Cortex of kidney (tissue), 1 donor: ENCODE measurements at regions not wholly inside any gene's neighbourhood (a gene's known extent, or its start where the extent isn't known, plus 50 kb on each side); places are given as distances from the start of the nearest gene placed in this dataset.
"Not testable (repeated sequence)": the region's sequence is repeated elsewhere in the genome, so short reads cannot be mapped to it uniquely, and the experiment has no call there.

Experiments used
- DNase-seq: peaks from one replicate; lab custom pipeline; 2025; lab: John Stamatoyannopoulos, UW

- no peak for DNase-seq
Measured at GRCh38 chr5:166185185-166185584, 2106.3 kb upstream of the WWC1 start.

DNA sequence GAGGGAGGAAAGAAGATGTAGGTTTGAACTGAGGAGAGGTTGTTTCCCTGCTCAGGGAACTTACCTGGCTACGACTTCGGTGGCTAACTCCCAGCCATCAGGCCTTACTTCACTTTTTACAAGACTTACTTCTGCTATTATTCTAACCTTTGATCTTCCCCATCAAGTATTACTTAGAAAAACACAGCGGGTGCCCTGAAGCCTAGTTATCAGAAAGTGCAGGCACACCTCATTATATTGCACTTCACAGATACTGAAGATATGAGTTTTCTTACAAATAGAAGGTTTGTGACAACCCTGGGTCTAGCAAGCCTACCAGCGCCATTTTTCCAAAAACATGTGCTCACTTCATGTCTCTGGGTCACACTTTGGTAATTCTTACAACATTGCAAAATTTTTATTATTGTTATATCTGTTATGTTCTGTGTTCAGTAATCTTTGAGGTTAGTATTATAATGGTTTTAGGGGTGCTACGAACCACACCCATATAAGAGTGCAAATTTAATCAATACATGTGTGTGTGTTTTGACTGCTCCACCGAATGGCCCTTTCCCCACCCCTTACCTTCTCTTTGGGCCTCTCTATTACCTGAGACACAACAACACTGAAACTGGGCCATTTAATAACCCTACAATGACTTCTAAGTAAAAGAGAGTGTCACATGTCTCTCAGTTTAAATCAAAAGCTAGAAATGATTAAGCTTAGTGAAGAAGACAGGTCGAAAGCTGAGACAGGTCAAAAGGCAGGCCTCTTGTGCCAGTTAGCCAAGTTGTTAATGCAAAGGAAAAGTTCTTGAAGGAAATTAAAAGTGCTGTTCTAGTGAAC is 2102.7 kb upstream of the WWC1 start:
- no peak for DNase-seq

DNA sequence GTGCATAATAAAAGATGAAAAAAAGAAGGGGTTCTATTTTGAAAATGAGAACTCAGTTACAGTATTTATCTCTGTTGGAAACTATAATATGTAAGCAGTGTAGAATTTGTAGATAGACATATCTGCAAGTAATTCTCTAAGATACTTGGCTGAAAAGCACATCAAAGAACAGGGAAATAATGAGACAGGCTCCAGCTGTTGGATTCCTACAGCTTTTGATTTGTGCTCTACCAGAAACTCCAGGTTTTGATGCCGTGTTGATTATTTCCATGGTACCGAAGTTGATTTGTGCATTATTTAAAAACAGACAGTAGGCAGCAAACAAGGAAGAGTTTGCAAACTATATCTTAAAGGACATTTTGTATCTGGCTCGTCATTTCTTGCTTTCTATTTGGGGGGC is 2098.7 kb upstream of the WWC1 start:
- DNase-seq, result no peak

GRCh38 chr5:166195981-166196380 is 2095.5 kb upstream of the WWC1 start:
- DNase-seq, result no peak

GRCh38 chr5:166200532-166200931 is 2090.9 kb upstream of the WWC1 start:
- DNase-seq, result no peak

GRCh38 chr5:166211640-166212039 is 2079.8 kb upstream of the WWC1 start:
- DNase-seq, result no peak

GRCh38 chr5:166236327-166236726 is 2055.1 kb upstream of the WWC1 start:
- no peak for DNase-seq

- no peak for DNase-seq
Measured at GRCh38 chr5:166240705-166241104, 2050.7 kb upstream of the WWC1 start.

DNA sequence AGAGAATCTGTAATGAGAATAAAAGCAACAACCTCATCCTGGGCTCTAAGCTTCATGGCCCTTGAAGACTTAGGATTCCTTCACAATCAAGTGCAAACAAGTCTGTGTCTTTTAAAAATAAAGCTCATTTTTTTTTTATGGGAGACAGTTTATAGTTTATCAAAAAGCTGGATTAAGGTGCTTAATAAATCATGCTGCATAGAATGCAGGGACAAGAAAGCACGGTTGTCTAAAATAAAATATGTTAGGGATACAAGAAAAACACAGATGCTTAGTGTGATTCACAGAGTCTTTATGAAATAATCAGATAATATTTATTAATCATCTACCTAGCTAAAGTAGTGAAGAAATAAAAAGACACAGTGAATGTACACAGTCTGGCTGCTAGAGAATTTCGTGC is 2045.9 kb upstream of the WWC1 start:
- DNase-seq, result no peak

DNA sequence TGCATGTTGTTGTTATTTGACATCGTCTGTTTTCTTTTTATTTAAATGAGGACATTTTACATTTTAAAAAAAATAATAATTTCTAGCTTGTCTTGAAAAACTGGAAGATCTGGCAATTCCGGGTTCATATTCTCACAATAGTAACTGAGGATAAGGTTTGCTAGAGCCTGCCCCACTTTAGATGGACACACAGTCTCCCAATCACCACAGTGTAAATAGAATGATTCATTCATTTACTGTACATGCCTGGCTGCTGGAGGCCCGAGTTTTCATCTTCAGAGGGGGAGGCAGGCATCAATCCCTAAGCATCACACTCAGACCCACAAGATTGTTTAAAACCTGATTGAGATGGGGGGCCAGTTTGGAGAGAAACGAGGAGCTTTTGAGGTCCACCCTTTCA is 2039.7 kb upstream of the WWC1 start:
- no peak for DNase-seq

DNA sequence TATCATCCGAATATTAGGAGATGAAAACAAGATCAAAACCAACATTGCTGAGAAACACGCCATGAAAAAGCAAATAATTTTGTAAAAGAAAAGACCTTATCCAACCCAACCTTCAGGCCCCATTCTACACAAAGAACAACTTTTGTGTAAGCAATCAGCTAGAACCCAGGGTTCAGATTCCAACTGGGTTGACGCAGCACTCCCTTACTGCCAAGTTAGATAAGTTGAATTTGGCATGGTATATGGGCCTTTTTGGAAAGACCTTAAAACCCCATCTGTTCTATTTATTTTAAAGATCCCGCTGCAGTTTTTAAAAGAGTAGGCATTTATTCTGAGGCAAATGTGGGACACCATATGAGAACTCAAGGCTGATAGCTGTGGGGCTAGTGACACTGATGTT is 2033.8 kb upstream of the WWC1 start:
- DNase-seq, result no peak

DNA sequence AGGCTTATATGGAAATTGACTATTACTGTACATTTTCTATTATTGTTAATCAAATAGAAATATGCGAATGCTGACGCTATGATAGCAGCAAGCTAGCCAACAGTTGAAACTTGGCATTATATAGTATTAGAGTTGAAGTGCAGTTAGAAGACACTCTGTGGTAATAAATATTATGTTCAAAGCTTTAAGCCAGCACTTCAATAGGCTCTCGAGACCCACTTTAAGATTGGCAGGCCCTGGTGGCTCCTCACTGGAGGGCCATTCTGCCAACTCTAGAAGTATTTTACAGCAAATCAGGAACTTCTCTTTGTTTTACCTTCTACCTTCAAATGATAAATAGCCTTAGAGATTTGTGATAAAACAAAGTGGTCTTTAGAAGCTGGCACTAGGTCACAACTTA is 2029.0 kb upstream of the WWC1 start:
- no peak for DNase-seq

DNA sequence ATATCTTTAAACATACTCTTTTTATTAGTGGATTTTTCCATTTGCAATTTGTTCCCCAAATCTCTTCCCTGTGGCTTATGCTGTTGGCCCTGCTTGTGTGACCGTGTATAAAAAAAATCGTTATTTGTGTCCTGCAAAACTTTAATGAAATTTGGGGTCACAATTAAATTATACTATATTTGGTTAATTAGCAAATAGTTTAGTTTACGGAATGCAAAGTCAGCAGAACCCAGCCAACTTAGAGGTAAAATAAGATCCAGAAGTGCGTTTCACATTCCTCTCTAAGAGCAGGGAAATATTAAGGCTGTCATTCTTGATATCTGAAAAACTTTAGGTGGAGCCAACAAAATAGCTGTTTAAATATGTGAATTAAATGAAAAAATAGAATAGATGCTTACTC is 2023.5 kb upstream of the WWC1 start:
- DNase-seq, result no peak

DNA sequence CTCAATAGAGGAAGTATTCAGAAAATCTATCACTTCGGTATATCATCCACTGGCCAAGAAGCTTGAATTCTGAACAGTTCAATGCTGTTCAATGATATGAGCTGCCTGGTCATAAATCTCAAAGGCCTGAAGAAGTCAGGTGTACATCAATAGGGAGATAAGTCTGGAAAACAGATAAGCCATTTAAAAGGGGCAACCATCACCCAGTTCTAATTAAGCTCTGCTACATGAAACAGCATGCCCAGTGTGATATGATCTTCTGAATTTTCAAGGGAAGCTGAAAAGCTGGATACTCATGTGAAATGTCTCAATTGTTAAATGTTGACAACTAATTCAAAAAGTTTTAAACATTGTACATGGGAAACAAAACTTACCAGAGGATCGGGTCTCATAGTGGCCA is 2020.7 kb upstream of the WWC1 start:
- DNase-seq, result no peak

GRCh38 chr5:166276006-166276405 is 2015.4 kb upstream of the WWC1 start:
- no peak for DNase-seq

DNA sequence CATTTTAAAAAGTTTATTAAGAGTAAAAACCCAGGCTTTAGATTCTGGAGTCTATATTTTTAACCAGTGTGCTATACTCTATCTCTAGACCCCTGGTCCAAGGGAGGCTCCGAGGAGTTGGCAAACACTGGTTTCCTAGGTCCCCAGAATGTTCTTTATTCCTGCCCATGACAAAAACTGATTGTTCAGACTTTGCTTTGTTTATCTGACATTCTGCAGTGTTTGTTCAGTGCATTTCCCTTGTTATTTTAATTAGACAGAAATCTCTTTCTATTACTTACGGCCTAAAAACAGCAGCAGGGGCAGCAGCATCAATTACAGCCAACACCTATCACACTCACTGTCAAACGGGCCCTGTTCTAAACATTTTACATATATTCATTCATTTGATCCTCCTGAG is 2011.6 kb upstream of the WWC1 start:
- no peak for DNase-seq

DNA sequence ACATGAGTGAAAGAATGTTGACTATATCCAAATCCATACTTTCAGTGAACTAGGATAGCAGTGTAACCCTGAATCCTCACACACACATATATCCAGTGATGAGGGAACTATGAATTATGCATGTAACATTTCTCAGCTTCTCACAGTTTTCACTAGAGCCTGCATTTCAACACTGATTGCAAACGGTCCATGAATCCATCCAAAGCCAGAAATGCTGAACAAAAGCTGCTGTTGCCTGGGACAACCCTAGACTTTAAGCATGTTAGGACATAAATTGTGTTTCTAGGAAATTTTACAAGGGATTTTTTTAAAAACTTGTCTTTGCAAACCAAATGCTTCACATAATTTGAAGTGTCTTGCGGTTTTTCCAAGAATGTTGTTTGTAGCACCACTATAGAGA is 2010.0 kb upstream of the WWC1 start:
- no peak for DNase-seq

DNA sequence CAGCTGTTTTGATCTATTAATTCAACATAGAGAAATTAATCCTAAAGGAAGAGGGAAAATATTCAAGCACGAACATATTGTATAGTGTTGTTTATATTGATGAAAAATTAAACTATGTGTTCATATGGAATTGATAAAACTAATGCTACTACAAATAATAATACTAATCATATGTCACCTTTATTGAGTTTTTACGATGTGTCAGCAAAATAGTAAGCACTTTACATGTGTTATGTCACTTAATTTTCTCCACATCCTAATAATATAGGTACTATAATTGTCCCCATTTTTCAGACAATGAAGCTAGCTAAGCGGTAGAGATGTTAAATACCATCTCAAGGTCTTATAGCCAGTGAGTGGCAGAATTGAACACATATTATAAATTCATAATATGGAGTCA is 2008.5 kb upstream of the WWC1 start:
- no peak for DNase-seq

GRCh38 chr5:166285361-166285760 is 2006.1 kb upstream of the WWC1 start:
- no peak for DNase-seq

DNA sequence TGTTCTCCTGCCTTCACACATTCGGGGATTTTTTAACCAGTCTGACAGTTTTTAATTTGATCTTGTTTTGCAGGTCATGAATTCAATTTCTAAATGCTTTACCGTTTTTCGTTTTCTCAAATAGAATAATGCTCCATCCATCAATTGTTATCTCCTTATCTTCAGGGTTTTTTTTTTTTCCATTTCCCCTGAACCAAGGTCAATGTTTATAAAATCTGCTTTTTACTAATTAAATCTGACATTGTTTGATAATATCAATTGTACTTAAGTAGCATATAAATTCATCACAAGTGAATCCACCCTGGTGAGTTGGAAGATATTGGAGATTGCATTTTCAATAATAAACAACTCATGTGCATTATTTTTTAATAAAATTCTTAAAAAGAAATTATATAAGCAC is 2004.6 kb upstream of the WWC1 start:
- DNase-seq, result no peak

DNA sequence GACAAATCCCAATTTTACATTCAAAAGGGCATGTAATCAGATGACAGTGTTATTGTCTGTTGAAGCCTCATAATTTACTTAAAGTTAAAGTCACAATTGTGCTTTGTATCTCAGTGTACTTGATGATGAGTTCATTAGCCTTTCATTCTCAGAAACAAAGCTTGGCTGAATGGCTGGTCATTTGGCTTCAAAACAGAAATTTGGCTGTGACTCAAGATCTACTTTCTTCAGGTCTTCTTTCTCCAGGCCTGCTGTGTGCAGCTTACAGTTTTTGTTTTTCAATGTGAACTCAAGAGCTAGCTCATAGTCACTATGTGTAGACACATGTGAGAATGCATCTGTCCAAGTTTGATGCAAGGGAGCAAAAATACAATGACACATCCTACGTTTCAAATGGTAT is 2003.6 kb upstream of the WWC1 start:
- no peak for DNase-seq

DNA sequence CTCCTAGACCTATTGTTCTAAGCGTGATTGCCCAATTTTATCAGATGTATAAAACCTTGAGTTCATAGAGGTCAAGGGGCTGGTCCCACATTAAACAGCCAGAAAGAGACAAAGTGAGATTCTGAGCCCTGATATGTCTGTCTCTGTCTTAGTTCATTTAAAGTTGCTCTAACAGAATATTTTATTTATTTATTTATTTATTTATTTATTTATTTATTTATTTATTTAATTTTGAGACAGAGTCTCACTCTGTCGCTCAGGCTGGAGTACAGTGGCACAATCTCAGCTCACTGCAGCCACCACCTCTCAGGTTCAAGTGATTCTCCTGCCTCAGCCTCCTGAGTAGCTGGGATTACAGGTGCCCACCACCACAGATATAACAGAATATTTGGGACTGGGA is 1999.6 kb upstream of the WWC1 start:
- not testable (repeated sequence) for DNase-seq

GRCh38 chr5:166293892-166294291 is 1997.6 kb upstream of the WWC1 start:
- no peak for DNase-seq

GRCh38 chr5:166302166-166302565 is 1989.3 kb upstream of the WWC1 start:
- no peak for DNase-seq
